SK-N-DZ (cell line): ENCODE measurements at regions not wholly inside any gene's neighbourhood (a gene's known extent, or its start where the extent isn't known, plus 50 kb on each side); places are given as distances from the start of the nearest gene placed in this dataset.

Experiments used
- DNase-seq: peaks from one replicate; pipeline ENCODE4 v3.0.0-alpha.2; 2015; ENCODE audit warnings: low spot score

- no peak for DNase-seq
Measured at GRCh38 chr3:117750674-117751269, 1041.2 kb downstream of the TUSC7 start.

- DNase-seq: no peak
Measured at GRCh38 chr3:117751651-117752050, 1042.1 kb downstream of the TUSC7 start.

GRCh38 chr3:117752984-117753717 lies 1043.6 kb downstream of the TUSC7 start:
- peak; percentile 29 for DNase-seq

GRCh38 chr3:117754058-117754457 lies 1044.5 kb downstream of the TUSC7 start:
- DNase-seq: no peak

GRCh38 chr3:117754841-117755240 lies 1045.3 kb downstream of the TUSC7 start:
- no peak for DNase-seq

GRCh38 chr3:117756563-117756962 lies 1047.0 kb downstream of the TUSC7 start:
- peak; percentile 53 for DNase-seq

GRCh38 chr3:117761703-117762620 lies 1052.4 kb downstream of the TUSC7 start:
- DNase-seq: no peak

- no peak for DNase-seq
Measured at GRCh38 chr3:117762621-117763037, 1053.0 kb downstream of the TUSC7 start.

- no peak for DNase-seq
Measured at GRCh38 chr3:117763561-117763960, 1054.0 kb downstream of the TUSC7 start.

GRCh38 chr3:117768581-117768980 lies 1059.0 kb downstream of the TUSC7 start:
- no peak for DNase-seq

- DNase-seq: peak; percentile 81
Measured at GRCh38 chr3:117774130-117774529, 1064.6 kb downstream of the TUSC7 start.

- DNase-seq: no peak
Measured at GRCh38 chr3:117786349-117786748, 1076.8 kb downstream of the TUSC7 start.

GRCh38 chr3:117788061-117788460 lies 1078.5 kb downstream of the TUSC7 start:
- DNase-seq: no peak

GRCh38 chr3:117788506-117788905 lies 1078.9 kb downstream of the TUSC7 start:
- DNase-seq: no peak

GRCh38 chr3:117790235-117790987 lies 1080.8 kb downstream of the TUSC7 start:
- peak; percentile 40 for DNase-seq

GRCh38 chr3:117793622-117794265 lies 1084.2 kb downstream of the TUSC7 start:
- no peak for DNase-seq

GRCh38 chr3:117798221-117798620 lies 1088.6 kb downstream of the TUSC7 start:
- DNase-seq: no peak

- DNase-seq: no peak
Measured at GRCh38 chr3:117798687-117799386, 1089.3 kb downstream of the TUSC7 start.

- no peak for DNase-seq
Measured at GRCh38 chr3:117799387-117799735, 1089.8 kb downstream of the TUSC7 start.

- DNase-seq: no peak
Measured at GRCh38 chr3:117801912-117802239, 1092.3 kb downstream of the TUSC7 start.
